OCI-LY7 (cell line): ENCODE measurements at regions not wholly inside any gene's neighbourhood (a gene's known extent, or its start where the extent isn't known, plus 50 kb on each side); places are given as distances from the start of the nearest gene placed in this dataset.

Experiments
- BruUV-seq: library from RNA; stranded (reverse); fragments of 400-500 nt; replicated peaks from 2 replicates; lab custom pipeline; 2021; lab: Mats Ljungman, UMichigan
- CTCF ChIA-PET: fragments of 300-600 bp; sonication (Branson Sonifier 250); formaldehyde crosslinking; loops from one replicate; lab custom pipeline; 2022; ENCODE audit warnings: antibody characterized with exemption; ENCODE audit not compliant: unreplicated experiment; lab: Charles Lee
- POLR2A ChIA-PET: fragments of 300-600 bp; sonication (Branson Sonifier 250); formaldehyde crosslinking; loops from one replicate; lab custom pipeline; 2022; ENCODE audit warnings: antibody characterized with exemption; lab: Charles Lee
- DNase-seq: peaks from one replicate; pipeline ENCODE4 v3.0.0-alpha.2; 2015; ENCODE audit warnings: low spot score
- H2AFZ ChIP-seq: fragments of 200-600 bp; sonication (generic), shearing (Covaris generic); 2 replicates; pipeline ENCODE4 v1.6.1; 2014; ENCODE audit warnings: mild to moderate bottlenecking, antibody characterized with exemption, low read length, moderate library complexity
- H3K27ac ChIP-seq: fragments of 200-600 bp; sonication (generic); 2 replicates; pipeline ENCODE4 v1.5.1; 2014; ENCODE audit warnings: mixed run types, low read depth, mild to moderate bottlenecking, moderate library complexity, low read length, inconsistent platforms; ENCODE audit not compliant: poor library complexity, severe bottlenecking
- H3K36me3 ChIP-seq: fragments of 200-600 bp; sonication (generic); 2 replicates; pipeline ENCODE4 v1.6.1; 2014; ENCODE audit warnings: mild to moderate bottlenecking, antibody characterized with exemption, low read length, moderate library complexity, mixed read lengths; ENCODE audit not compliant: insufficient read depth
- H3K4me1 ChIP-seq: fragments of 200-600 bp; sonication (generic); 2 replicates; pipeline ENCODE4 v1.5.1; 2014; ENCODE audit warnings: mild to moderate bottlenecking, low read length; ENCODE audit not compliant: insufficient read depth, poor library complexity, severe bottlenecking
- H3K4me2 ChIP-seq: fragments of 200-600 bp; sonication (generic); 2 replicates; pipeline ENCODE4 v1.6.1; 2014; ENCODE audit warnings: mild to moderate bottlenecking, low read length
- H3K4me3 ChIP-seq: fragments of 200-600 bp; sonication (generic); 2 replicates; pipeline ENCODE4 v1.5.1; 2014; ENCODE audit warnings: mild to moderate bottlenecking, low read depth, low read length; ENCODE audit not compliant: poor library complexity, severe bottlenecking
- H3K79me2 ChIP-seq: fragments of 200-600 bp; sonication (generic); 2 replicates; pipeline ENCODE4 v1.6.1; 2016; ENCODE audit warnings: low read depth, mild to moderate bottlenecking, low read length, moderate library complexity, mixed read lengths; ENCODE audit not compliant: insufficient read depth
- H3K9me2 ChIP-seq: fragments of 200-600 bp; sonication (generic); 2 replicates; pipeline ENCODE4 v1.6.1; 2016; ENCODE audit warnings: mild to moderate bottlenecking, low read length, mixed read lengths; ENCODE audit not compliant: insufficient read depth
- H3K9me3 ChIP-seq: fragments of 200-600 bp; sonication (generic); 2 replicates; pipeline ENCODE4 v1.6.1; 2014; ENCODE audit warnings: mild to moderate bottlenecking, mixed run types, low read length, mixed read lengths
- H4K20me1 ChIP-seq: fragments of 200-600 bp; sonication (generic); 2 replicates; pipeline ENCODE4 v1.6.1; 2014; ENCODE audit warnings: mild to moderate bottlenecking, antibody characterized with exemption, low read length, moderate library complexity, mixed read lengths; ENCODE audit not compliant: insufficient read depth
- EZH2phosphoT487 ChIP-seq: fragments of 200-600 bp; sonication (generic); IDR thresholded peaks from 2 replicates; pipeline ENCODE4 v1.6.1; 2018; ENCODE audit warnings: low read depth, borderline replicate concordance, mild to moderate bottlenecking, mixed run types, antibody characterized with exemption, low read length, moderate library complexity, mixed read lengths
- intact Hi-C: fragments of 100-400 bp; cut with micrococcal nuclease; formaldehyde crosslinking; loops from one replicate; pipeline ENCODE4 v1.10.0; 2022; ENCODE audit not compliant: unreplicated experiment
- TF ChIP-seq, protein P1 (sequence below): fragments of 200-600 bp; sonication (generic); conservative IDR thresholded peaks from 2 replicates; pipeline ENCODE4 v1.5.1; 2014; ENCODE audit warnings: mild to moderate bottlenecking, antibody characterized with exemption, low read length, moderate library complexity, mixed read lengths

DNA sequence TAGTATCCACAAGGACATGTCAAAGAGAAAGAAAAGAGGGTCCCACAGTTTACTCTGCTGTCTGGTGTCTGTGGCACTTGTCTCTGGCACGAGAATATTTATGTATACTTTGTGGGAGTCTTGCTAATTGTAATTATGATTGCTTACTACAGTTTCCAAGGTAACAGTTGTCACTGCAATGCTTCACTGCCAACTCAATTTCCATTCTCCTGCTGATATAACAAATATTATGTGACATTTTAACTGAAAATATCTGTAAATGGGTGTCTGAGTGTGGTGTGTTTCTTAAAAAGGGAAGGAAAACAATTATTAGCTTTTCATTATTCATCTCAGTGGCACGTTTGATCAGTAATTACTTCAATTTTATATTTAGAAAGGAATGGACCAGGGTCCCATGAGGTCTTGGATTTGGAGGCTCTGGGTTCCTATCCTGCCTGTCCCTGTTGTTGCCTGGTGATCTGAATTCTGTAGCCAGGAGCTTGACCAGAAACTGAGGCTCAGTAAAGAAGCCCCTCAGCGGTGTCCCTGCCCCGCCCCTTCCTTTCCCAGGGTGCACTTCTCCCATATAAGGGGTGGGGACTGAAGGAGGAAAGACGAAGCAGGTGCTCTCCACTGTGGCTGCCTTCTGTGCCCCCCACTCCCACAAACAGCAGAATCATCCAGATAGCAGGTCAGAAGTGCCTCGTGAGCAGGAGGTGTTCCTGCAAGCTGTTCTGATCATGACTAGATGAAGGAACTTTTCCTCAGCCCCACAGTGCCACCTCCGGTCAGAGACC lies 137.3 kb upstream of the KIF2A start:
- intact Hi-C loops, result no loop called here
- H3K9me3 ChIP-seq, result no peaks in the 10 kb centered on the region
- no peaks in the 10 kb centered on the region for H3K4me1 ChIP-seq
- TF ChIP-seq, protein P1, sequence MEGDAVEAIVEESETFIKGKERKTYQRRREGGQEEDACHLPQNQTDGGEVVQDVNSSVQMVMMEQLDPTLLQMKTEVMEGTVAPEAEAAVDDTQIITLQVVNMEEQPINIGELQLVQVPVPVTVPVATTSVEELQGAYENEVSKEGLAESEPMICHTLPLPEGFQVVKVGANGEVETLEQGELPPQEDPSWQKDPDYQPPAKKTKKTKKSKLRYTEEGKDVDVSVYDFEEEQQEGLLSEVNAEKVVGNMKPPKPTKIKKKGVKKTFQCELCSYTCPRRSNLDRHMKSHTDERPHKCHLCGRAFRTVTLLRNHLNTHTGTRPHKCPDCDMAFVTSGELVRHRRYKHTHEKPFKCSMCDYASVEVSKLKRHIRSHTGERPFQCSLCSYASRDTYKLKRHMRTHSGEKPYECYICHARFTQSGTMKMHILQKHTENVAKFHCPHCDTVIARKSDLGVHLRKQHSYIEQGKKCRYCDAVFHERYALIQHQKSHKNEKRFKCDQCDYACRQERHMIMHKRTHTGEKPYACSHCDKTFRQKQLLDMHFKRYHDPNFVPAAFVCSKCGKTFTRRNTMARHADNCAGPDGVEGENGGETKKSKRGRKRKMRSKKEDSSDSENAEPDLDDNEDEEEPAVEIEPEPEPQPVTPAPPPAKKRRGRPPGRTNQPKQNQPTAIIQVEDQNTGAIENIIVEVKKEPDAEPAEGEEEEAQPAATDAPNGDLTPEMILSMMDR, result no peak
- TF ChIP-seq EZH2phosphoT487, result no peak
- H3K27ac ChIP-seq, result no peak overlapping the region
- no peak overlapping the region for H2AFZ ChIP-seq
- CTCF ChIA-PET, result no interaction called here
- no peak overlapping the region for H3K4me3 ChIP-seq
- BruUV-seq, result no TSS peak
- POLR2A ChIA-PET, result no interaction called here
- peak overlapping the region; percentile 39; the same call in 1 of the 2 replicates for H3K4me2 ChIP-seq
- no peaks in the 10 kb centered on the region for H3K79me2 ChIP-seq
- H4K20me1 ChIP-seq, result no peaks in the 10 kb centered on the region
- DNase-seq, result no peak
- no peaks in the 10 kb centered on the region for H3K9me2 ChIP-seq
- H3K36me3 ChIP-seq, result no peaks in the 10 kb centered on the region

DNA sequence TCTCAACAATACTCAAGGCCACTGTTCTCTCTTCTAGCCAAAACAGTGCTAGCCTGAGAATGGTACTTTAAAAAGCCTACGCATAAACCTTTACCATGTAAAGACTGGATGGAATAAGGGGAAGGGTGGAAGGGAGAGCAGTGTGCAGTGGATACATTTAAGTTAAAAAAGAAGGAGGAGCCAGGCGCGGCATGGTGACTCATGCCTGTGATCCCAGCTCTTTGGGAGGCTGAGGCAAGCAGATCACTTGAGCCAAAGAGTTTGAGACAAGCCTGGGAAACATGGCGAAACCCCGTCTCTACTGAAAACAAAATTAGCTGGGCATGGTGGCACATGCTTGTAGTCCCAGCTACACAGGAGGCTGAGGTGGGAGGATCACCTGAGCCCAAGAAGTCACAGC lies 127.7 kb upstream of the KIF2A start:
- H4K20me1 ChIP-seq, result no peaks in the 10 kb centered on the region
- no peak overlapping the region for H3K27ac ChIP-seq
- no peak for DNase-seq
- BruUV-seq, result no TSS peak
- H3K36me3 ChIP-seq, result no peaks in the 10 kb centered on the region
- intact Hi-C loops, result no loop called here
- POLR2A ChIA-PET, result no interaction called here
- CTCF ChIA-PET, result no interaction called here
- no peak overlapping the region for H3K4me3 ChIP-seq
- H3K79me2 ChIP-seq, result no peaks in the 10 kb centered on the region
- H3K9me2 ChIP-seq, result no peaks in the 10 kb centered on the region
- H2AFZ ChIP-seq, result no peak overlapping the region
- no peaks in the 10 kb centered on the region for H3K9me3 ChIP-seq
- no peak for TF ChIP-seq EZH2phosphoT487
- TF ChIP-seq, protein P1, result no peak
- no peaks in the 10 kb centered on the region for H3K4me1 ChIP-seq
- H3K4me2 ChIP-seq, result no peak overlapping the region

DNA sequence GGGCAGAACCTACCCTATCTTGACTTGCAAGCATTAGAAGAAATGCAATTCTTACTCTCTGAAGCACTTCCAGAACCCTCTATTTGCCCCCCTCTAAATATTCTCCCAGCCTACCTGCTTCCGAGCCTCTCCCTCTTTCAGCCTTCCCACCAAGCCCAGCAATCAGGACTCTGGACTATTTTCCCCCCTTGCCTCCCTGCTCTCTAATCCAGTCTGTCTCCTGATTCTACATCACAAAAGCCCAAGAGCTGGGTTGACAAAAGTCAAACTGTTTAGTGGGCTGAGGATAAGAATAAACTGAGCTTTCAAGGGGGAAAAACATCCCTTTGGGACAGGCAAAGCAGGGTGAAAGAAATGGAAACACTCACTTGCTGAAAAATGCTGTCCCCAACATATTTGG lies 123.2 kb upstream of the KIF2A start:
- POLR2A ChIA-PET, result no interaction called here
- no peak for TF ChIP-seq EZH2phosphoT487
- TF ChIP-seq, protein P1, result no peak
- BruUV-seq, result no TSS peak
- intact Hi-C loops, result no loop called here
- H3K9me3 ChIP-seq, result no peaks in the 10 kb centered on the region
- no peak overlapping the region for H3K4me2 ChIP-seq
- H3K27ac ChIP-seq, result no peak overlapping the region
- H3K36me3 ChIP-seq, result no peaks in the 10 kb centered on the region
- H4K20me1 ChIP-seq, result no peaks in the 10 kb centered on the region
- H3K9me2 ChIP-seq, result no peaks in the 10 kb centered on the region
- H2AFZ ChIP-seq, result no peak overlapping the region
- DNase-seq, result no peak
- H3K4me1 ChIP-seq, result no peaks in the 10 kb centered on the region
- H3K79me2 ChIP-seq, result no peaks in the 10 kb centered on the region
- H3K4me3 ChIP-seq, result no peak overlapping the region
- CTCF ChIA-PET, result no interaction called here
